HG02981 (cell line): ENCODE measurements at regions not wholly inside any gene's neighbourhood (a gene's known extent, or its start where the extent isn't known, plus 50 kb on each side); places are given as distances from the start of the nearest gene placed in this dataset.

Source experiments
- ATAC-seq: cut with Tn5 transposase; IDR thresholded peaks from one replicate; pipeline ENCODE4 v1.9.1; 2021; ENCODE audit warnings: mild to moderate bottlenecking, moderate library complexity; ENCODE audit not compliant: unreplicated experiment

DNA sequence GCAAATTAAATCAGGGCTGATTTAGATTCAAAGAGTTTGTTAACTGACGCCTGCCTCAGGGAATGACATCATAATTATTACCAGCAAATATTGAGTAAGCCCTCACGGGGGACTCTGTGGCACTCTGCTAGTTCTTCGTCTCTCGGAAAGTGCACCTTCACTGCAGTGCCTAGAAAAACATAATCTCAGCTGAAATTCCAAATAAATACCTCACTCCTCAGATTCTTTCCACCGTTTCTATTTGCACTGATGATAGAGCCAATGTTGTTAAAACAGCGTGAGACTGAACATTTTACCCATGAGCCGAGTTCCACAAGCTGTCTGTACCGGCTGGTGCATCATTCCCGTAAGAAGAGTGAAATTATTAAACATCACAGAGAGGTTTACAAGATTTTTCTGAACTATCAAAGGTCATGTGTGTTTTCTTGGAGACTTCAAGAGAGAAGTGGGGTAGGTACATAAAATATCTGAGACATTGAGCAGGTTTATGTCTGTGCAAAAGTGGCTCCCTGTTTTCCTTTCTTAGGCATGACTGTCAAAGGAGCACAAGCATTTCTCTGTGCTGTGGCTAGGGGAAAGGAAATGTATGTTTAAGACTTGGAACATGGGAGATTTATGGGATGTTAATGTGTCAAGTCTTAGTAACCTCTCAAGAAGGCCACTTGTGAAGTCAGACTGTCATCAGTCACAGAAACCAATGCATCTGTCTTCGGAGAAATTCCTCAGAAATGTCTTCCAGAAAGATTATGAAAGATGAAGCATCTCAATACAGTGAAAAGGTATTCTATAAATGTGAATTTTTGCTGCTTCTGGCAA is 119.6 kb downstream of the CBLL2 start:
- ATAC-seq: no peak

- ATAC-seq: no peak
Observed at GRCh38 chrX:22395372-22395771, 122.7 kb downstream of the CBLL2 start.

- ATAC-seq: no peak
Observed at GRCh38 chrX:22396408-22396807, 123.7 kb downstream of the CBLL2 start.

DNA sequence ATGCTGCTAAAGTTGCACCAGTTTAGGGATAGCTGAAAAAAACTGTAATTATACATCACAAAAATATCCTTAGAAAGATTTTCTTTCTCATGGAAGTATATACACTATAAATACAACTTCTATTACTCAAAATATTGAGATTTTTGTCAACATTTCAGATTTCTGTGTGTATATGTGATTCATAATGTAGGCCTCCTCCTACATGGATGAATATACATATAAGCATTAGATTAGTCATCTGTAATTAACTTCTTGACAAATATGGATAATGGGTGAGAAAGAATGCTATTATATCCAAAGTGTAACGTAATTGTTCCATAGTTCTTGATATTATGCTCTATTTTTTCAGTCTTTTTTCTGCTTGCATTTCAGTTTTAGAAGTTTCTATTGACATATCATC is 124.9 kb downstream of the CBLL2 start:
- no peak for ATAC-seq

DNA sequence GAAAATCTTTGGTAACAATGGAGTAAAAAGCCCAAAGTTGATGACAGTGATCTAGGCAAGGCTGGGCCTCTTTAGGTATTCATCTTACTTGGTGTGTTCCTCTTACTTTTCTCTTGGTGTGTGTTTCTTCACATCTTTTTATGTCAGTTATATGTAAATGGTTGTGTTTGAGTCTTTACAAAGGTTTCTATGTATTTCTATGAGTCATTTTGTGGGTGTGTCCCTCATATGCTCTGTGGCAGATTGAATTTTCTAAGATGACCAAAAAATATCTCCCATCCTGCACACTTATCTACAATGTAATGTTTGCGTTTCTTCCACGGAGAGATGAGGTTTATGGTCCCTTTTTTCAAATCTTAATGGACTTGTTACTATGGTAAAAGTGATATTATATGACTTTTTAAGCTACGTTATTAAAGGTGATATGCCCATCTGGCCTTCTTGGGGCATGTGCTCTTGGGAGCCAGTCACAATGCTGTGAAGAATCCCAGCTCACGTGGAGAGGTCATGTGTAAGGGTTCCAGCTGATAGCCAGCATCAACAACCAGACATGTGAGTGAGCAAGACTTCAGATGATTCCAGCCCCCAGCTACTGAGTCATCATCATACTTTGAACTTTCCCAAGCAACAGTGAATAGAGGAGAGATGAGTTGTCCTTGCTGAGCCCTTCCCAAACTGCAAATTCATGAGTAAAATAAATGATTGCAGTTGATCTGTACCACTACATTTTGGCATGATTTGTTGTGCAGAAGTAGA is 126.9 kb downstream of the CBLL2 start:
- ATAC-seq: no peak

DNA sequence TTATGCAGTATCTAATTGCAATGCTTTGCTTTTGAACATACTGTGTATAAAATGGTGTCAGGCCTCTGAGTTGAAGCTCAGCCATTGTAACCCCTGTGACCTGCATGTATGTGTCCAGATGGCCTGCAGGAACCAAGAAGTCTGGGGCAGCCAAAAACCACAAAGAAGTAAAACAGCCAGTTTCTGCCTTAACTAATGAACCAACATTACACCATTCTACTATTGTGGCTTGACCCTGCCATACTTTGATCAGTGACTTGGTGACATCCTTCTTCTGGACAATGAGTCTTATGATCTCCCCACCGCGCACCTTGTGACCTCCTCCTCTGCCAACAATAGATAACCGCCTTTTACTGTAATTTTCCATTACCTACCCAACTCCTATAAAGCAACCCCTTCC is 131.6 kb downstream of the CBLL2 start:
- no peak for ATAC-seq

GRCh38 chrX:22406201-22406737 is 133.6 kb downstream of the CBLL2 start:
- ATAC-seq: no peak

GRCh38 chrX:22409418-22409817 is 136.7 kb downstream of the CBLL2 start:
- ATAC-seq: no peak

DNA sequence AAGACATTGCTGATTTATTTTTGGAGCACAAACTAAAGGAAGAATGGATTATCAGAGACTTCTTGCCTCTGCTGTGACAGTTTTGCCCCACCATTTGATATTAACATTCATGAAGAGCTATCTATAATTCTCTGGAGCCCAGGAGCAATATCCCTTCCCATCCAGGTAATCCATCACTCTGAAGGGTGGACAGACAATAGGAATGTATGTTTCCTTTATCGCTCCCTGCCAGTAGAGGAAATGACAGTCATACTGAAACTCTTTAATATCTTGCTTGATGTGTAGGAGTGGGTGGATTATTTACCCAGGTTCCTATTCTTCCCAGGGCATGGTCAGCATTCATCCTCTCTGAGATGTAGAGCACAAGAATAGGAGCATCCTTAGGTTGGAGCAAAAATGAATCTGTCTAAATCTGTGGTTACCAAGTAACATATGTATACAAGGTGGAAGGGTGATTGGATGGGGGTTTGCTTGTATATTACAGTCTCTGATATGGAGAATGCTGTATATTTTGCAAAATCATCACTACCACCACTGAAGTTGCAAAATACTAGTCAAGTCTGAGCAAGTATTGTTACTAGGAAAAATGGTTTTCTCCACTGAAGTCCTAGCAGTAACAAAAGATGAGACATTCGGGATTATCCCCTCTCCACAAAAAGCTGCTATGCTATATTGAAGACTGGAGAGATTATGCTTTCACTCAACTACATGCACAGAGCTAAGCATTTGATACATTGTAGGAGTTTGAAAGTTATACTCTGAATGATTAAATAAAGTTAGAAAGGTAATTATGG is 151.6 kb downstream of the CBLL2 start:
- ATAC-seq: no peak

- ATAC-seq: no peak
Observed at GRCh38 chrX:22424919-22425318, 152.2 kb downstream of the CBLL2 start.

- no peak for ATAC-seq
Observed at GRCh38 chrX:22429704-22430103, 157.0 kb downstream of the CBLL2 start.

DNA sequence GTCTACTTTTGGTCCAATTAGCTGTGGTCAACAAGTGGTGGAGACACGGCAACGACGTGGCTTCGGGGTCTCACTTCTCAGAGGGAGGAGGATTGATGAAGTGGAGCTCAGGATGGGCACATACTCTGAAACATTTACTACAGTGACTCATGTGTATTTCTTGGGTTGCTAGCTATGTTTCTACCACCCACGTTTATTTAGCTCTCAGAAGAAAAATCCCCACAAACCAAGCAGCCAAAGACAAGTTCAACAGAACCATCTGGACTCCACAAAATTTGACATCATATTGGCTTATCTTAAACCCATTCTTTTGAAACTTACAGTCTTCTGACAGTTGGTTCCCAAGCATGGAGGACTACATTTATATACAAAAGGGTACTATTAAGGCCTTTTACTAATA is 158.0 kb downstream of the CBLL2 start:
- no peak for ATAC-seq

DNA sequence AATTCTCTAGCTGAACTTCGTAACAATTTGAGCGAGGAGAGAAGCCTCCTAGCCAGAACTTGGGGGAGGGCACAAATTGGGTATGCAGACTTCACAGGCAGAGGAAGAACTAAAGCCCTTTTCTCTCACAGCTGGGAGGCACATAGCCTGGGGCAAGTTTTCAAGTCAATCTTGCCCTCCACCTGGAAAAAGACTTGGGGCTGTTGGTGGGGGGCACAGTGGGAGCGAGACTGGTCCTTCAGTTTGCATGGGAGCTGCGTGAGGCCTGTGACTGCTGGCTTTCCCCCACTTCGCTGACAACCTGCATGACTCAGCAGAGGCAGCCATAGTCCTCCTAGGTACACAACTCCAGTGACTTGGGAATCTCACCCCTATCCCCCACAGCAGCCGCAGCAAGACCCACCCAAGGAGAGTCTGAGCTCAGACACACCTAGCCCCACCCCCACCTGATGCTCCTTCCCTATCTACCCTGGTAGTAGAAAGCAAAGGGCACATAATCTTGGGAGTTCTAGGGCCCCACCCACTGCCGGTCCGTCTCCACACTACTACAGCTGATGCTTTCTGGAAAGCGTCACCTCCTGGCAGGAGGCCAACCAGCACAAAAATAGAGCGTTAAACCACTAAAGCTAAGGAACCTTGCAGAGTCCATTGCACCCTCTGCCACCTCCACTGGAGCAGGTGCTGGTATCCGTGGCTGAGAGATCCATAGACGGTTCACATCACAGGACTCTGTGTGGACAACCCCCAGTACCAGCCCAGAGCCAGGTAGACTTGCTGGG is 160.8 kb downstream of the CBLL2 start:
- no peak for ATAC-seq

DNA sequence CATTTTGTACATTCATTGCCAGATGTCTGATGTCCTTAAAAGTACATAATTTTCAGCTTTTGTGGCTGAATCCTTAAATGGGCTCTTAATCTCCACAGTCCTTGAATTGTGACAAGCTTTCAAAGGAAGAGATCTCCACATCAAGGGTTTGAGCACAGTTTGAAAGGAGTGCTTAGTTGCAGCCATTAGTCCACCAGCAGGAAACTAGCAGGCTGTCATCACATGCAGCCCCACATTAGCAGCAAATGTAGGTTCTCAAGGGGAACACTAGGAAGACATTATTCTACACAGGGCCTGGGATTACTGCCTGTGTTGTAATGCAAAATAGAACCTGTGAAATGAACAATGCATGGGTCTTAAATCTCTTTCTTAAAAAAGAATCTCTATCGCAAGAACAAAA is 173.2 kb downstream of the CBLL2 start:
- ATAC-seq: no peak

DNA sequence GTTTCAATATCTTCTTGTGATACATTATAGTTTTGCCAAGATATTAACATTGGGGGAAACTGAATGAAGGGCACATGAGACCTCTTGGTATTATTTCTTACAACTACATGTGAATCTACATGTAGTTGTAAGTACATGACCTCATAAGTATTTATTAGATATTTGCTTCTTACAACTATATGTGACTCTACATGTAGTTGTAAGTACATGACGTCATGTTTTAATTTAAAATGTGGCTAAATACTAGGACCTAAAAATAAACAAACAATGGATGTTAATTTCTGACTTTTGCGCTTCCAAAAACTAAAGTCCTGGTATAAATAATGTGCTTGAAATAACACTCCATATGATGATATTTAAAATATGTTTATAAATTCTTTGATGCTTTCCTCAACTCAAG is 190.2 kb downstream of the CBLL2 start:
- no peak for ATAC-seq

DNA sequence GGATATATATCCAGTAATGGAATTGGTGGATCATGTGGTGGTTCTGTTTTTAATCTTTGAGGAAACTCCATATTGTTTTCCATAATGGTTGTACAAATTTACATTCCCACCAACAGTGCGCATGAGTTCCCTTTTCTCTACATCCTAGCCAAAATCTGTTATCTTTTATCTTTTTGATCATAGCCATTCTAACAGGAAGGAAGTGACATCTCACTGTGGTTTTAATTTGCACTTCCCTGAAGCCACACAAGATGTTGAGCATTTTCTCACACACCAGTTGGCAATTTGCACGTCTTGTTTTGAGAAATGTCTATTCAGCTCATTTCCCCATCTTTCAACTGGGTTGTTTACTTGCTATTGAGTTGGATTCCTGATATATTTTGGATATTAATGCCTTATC is 194.9 kb downstream of the CBLL2 start:
- ATAC-seq: no peak

DNA sequence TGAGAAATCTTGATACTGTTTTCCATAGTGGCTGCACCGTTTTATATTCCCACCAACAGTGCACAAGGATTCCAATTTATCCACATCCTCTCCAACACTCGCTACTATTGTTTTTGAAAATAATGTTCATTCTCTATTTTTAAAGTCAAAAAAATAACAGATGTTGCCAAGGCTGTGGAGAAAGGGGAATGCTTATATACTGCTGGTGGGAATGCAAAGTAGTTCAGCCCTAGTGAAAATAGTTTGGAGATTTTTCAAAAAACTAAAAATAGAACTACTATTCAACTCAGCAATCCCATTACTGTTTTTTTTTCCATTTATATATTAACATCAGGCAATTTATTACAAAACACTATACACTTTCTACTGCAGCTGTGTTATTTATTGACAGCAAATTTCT is 208.7 kb downstream of the CBLL2 start:
- no peak for ATAC-seq

- no peak for ATAC-seq
Observed at GRCh38 chrX:22486296-22486695, 213.6 kb downstream of the CBLL2 start.

- ATAC-seq: no peak
Observed at GRCh38 chrX:22516893-22517292, 244.2 kb downstream of the CBLL2 start.

DNA sequence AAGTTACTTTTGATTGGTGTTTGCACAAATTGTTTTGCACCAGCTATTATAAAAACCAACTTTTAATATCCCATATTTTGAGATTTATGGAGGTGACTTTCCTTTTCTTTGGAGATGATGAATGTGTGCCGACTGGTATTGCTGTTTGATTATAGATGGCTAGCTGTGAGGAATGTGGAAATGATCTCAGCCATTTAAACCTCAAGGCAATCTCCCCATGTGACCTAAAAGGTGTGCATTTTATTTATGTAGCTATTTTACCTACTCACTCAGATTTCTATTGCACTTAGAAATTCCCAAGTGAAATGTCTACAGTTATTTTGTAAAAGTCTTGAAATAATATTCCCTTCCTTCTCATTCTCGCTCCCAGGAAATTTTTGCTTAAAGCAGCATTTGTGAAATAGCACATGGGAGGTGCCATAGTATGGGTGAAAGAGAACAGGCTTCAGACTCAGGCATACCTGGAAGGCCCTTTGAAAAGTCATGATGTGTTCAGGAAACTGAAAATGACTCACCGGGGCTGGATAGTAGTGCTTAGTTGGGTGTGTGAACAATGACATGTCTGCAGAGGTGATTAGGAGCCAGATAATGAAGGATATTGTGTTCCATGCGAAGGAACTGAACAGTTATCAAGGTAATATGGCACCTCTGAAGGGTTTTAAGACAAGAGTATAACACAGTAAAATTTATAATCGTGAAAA is 247.6 kb downstream of the CBLL2 start:
- no peak for ATAC-seq
